HFF-Myc (cell line): ENCODE measurements at regions not wholly inside any gene's neighbourhood (a gene's known extent, or its start where the extent isn't known, plus 50 kb on each side); places are given as distances from the start of the nearest gene placed in this dataset.
"Not testable (repeated sequence)": the region's sequence is repeated elsewhere in the genome, so short reads cannot be mapped to it uniquely, and the experiment has no call there.

Source experiments
- DNase-seq: peaks from one replicate; pipeline ENCODE4 v3.0.0-alpha.2; 2011; ENCODE audit warnings: low read depth; ENCODE audit errors: extremely low read depth
- H3K4me3 ChIP-seq: replicated peaks from 2 replicates; pipeline ENCODE4 v1.5.1; 2011; ENCODE audit warnings: low read depth, mild to moderate bottlenecking, control low read depth, low read length
- CTCF ChIP-seq: IDR thresholded peaks from 2 replicates; pipeline ENCODE4 v1.5.1; 2012; ENCODE audit warnings: mild to moderate bottlenecking, low read depth, low read length, control low read depth; ENCODE audit errors: missing control alignments

GRCh38 chr3:118801899-118802298 lies 232.7 kb downstream of the IGSF11 start:
- no peak for DNase-seq
- no peak overlapping the region for H3K4me3 ChIP-seq
- TF ChIP-seq CTCF = no peak

GRCh38 chr3:118802325-118803095 lies 232.1 kb downstream of the IGSF11 start:
- no peak overlapping the region for H3K4me3 ChIP-seq
- DNase-seq = no peak
- TF ChIP-seq CTCF = no peak

GRCh38 chr3:118803096-118803476 lies 231.6 kb downstream of the IGSF11 start:
- no peak overlapping the region for H3K4me3 ChIP-seq
- TF ChIP-seq CTCF = no peak
- no peak for DNase-seq

- no peak for DNase-seq
- H3K4me3 ChIP-seq = no peak overlapping the region
- TF ChIP-seq CTCF = no peak
Measured at GRCh38 chr3:118805007-118805406, 229.6 kb downstream of the IGSF11 start.

GRCh38 chr3:118806423-118806822 lies 228.2 kb downstream of the IGSF11 start:
- TF ChIP-seq CTCF = no peak
- H3K4me3 ChIP-seq = no peak overlapping the region

GRCh38 chr3:118807349-118807748 lies 227.3 kb downstream of the IGSF11 start:
- H3K4me3 ChIP-seq, DNase-seq: not testable (repeated sequence)

More at GRCh38 chr3:118806423-118806822, 228.2 kb downstream of the IGSF11 start:
- DNase-seq = no peak

- H3K4me3 ChIP-seq = no peak overlapping the region
- DNase-seq = no peak
- TF ChIP-seq CTCF = no peak
Measured at GRCh38 chr3:118808723-118809122, 225.9 kb downstream of the IGSF11 start.
